ENCODE measurements at regions not wholly inside any gene's neighbourhood (a gene's known extent, or its start where the extent isn't known, plus 50 kb on each side); places are given as distances from the start of the nearest gene placed in this dataset.

GRCh38 chr4:36420111-36420679 is 138.8 kb downstream of the DTHD1 start:
- POLR2A ChIA-PET (ENCODE audit: low non-redundant PET): no interaction called here
- no peak for DNase-seq (ENCODE audit: low spot score)
- H3K27ac ChIP-seq: no peak overlapping the region
- TF ChIP-seq CTCF (conservative IDR thresholded peaks at IDR 0.05; ENCODE audit: low read depth): no peak
- CTCF ChIA-PET: interaction anchor here (0.6 to 1.2 kb wide), 2 partner anchors 20 to 970 kb away, joined by 3 read pairs; no protein-coding TSS in a partner anchor

GRCh38 chr4:36422607-36423006 is 141.2 kb downstream of the DTHD1 start:
- POLR2A ChIA-PET (ENCODE audit: low non-redundant PET): no interaction called here
- CTCF ChIA-PET: interaction anchor here (0.6 kb wide), 1 partner anchor 633 kb away, joined by 3 read pairs; no protein-coding TSS in a partner anchor
- no peak for DNase-seq (ENCODE audit: low spot score)
- H3K27ac ChIP-seq: no peak overlapping the region
- no peak for TF ChIP-seq CTCF (conservative IDR thresholded peaks at IDR 0.05; ENCODE audit: low read depth)

GRCh38 chr4:36426741-36427140 is 145.3 kb downstream of the DTHD1 start:
- H3K27ac ChIP-seq: no peak overlapping the region
- ChIA-PET POLR2A (ENCODE audit: low non-redundant PET) (no interaction called here), CTCF (no interaction called here)
- no peak for TF ChIP-seq CTCF (conservative IDR thresholded peaks at IDR 0.05; ENCODE audit: low read depth)
- DNase-seq (ENCODE audit: low spot score): no peak

DNA sequence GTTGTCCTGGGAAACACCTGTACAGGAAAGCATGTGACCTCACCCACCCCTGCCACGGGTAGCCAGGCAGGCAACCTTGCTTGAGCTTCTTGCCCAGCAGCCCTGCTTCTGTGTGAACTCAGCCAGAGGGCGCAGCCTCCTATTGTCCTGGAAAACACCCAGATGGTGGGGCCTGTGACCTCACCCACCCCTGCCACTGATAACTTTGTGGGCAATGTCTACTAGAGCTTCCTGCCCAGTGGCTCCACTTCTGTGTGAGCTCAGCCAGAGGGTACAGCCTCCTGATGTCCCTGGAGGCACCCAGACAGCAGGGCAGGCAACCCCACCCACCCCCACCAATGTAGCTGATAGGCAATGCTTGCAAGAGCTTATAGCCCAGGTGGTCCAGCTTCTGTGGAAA is 146.3 kb downstream of the DTHD1 start:
- ChIA-PET CTCF (no interaction called here), POLR2A (ENCODE audit: low non-redundant PET) (no interaction called here)
- DNase-seq (ENCODE audit: low spot score): no peak
- no peak for TF ChIP-seq CTCF (conservative IDR thresholded peaks at IDR 0.05; ENCODE audit: low read depth)
- no peak overlapping the region for H3K27ac ChIP-seq

DNA sequence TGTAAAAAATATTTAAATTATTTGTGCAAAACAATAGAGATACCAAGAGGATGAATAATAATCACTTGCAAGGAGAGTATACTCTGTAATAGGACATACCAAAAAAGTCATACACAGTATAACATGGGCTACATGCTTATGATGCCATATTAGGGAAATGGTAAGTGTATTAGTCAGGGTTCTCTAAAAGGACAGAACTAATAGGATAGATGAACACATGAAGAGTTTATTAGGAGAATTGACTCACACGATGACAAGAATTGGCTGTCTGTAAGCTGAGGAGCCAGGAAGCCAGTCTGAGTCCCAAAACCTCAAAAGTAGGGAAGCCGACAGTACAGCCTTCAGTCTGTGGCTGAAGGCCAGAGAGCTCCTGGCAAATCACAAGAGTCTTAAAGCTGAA is 151.2 kb downstream of the DTHD1 start:
- no peak for TF ChIP-seq CTCF (conservative IDR thresholded peaks at IDR 0.05; ENCODE audit: low read depth)
- ChIA-PET POLR2A (ENCODE audit: low non-redundant PET) (no interaction called here), CTCF (interaction anchor here (0.6 kb wide), 1 partner anchor 1655 kb away, joined by 3 read pairs; no protein-coding TSS in a partner anchor)
- no peak overlapping the region for H3K27ac ChIP-seq
- no peak for DNase-seq (ENCODE audit: low spot score)

DNA sequence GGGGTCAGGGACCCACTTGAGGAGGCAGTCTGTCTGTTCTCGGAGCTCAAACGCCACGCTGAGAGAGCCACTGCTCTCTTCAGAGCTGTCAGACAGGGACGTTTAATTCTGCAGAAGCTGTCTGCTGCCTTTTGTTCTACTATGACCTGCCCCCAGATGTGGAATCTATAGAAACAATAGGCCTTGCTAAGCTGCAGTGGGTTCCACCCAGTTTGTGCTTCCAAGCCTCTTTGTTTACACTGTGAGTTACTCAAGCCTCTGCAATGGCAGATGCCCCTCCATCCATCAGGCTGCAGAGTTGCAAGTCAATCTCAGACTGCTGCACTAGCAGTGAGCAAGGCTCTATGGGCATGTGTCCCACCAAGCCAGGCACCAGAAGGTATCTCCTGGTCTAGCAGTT is 158.1 kb downstream of the DTHD1 start:
- ChIA-PET POLR2A (ENCODE audit: low non-redundant PET) (no interaction called here), CTCF (no interaction called here)
- no peak overlapping the region for H3K27ac ChIP-seq
- no peak for TF ChIP-seq CTCF (conservative IDR thresholded peaks at IDR 0.05; ENCODE audit: low read depth)
- no peak for DNase-seq (ENCODE audit: low spot score)
